Liver (tissue), 3 donors: ENCODE measurements at regions not wholly inside any gene's neighbourhood (a gene's known extent, or its start where the extent isn't known, plus 50 kb on each side); places are given as distances from the start of the nearest gene placed in this dataset.

Source experiments
- TAF1 ChIP-seq: conservative IDR thresholded peaks from 2 replicates; pipeline ENCODE4 v1.6.1; 2016; ENCODE audit warnings: antibody characterized with exemption, mild to moderate bottlenecking
- TF ChIP-seq, protein P1 (sequence below): fragments of 150-350 bp; IDR thresholded peaks from 2 replicates; pipeline ENCODE4 v1.5.1; 2017; ENCODE audit warnings: improper control_type of control experiment, low read depth, low read length; ENCODE audit not compliant: missing input control
- TF ChIP-seq, protein P2 (sequence below): IDR thresholded peaks from 2 replicates; pipeline ENCODE4 v1.6.1; 2016; ENCODE audit warnings: antibody characterized with exemption
- donor health status: healthy.
- donor health status: healthy.

DNA sequence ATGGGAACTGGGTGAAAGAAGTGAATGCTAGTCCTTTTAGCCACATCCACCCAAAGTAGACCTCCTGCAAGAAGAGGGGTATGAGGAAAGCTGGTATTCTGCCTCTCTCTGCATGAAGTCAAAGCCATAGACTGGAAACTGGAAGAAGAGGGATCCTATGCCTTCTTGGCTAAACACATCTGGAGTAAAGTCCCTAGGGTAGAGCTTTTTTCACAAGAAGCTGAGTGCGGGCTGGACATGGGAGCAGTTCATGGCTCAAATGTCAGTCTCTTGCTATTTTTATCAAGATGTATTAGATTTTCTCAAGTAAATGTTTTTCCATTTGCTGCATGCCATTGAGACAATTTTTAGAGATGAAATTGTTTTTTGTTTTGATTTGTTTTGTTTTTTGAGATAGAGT is 206.5 kb upstream of the TMEM72 start:
- TF ChIP-seq, protein P1, sequence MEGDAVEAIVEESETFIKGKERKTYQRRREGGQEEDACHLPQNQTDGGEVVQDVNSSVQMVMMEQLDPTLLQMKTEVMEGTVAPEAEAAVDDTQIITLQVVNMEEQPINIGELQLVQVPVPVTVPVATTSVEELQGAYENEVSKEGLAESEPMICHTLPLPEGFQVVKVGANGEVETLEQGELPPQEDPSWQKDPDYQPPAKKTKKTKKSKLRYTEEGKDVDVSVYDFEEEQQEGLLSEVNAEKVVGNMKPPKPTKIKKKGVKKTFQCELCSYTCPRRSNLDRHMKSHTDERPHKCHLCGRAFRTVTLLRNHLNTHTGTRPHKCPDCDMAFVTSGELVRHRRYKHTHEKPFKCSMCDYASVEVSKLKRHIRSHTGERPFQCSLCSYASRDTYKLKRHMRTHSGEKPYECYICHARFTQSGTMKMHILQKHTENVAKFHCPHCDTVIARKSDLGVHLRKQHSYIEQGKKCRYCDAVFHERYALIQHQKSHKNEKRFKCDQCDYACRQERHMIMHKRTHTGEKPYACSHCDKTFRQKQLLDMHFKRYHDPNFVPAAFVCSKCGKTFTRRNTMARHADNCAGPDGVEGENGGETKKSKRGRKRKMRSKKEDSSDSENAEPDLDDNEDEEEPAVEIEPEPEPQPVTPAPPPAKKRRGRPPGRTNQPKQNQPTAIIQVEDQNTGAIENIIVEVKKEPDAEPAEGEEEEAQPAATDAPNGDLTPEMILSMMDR: no peak
- no peak for TF ChIP-seq TAF1
- TF ChIP-seq, protein P2, sequence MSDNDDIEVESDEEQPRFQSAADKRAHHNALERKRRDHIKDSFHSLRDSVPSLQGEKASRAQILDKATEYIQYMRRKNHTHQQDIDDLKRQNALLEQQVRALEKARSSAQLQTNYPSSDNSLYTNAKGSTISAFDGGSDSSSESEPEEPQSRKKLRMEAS: no peak
